ENCODE measurements at regions not wholly inside any gene's neighbourhood (a gene's known extent, or its start where the extent isn't known, plus 50 kb on each side); places are given as distances from the start of the nearest gene placed in this dataset.

- DNase-seq (ENCODE audit: low read depth in 4 of 4, low spot score in 1 of 4): no peak
These were observed 258.8 kb downstream of the RPS24 start for GRCh38 chr10:78292250-78292981.

- DNase-seq (ENCODE audit: low read depth in 4 of 4, low spot score in 1 of 4): no peak
These were observed 259.6 kb downstream of the RPS24 start for GRCh38 chr10:78292982-78293865.

GRCh38 chr10:78295242-78295641 lies 261.6 kb downstream of the RPS24 start:
- no peak for DNase-seq (ENCODE audit: low read depth in 4 of 4, low spot score in 1 of 4)

- DNase-seq (ENCODE audit: low read depth in 4 of 4, low spot score in 1 of 4): no peak
These were observed 263.1 kb downstream of the RPS24 start for GRCh38 chr10:78296785-78297184.

- DNase-seq (ENCODE audit: low read depth in 4 of 4, low spot score in 1 of 4): no peak
These were observed 264.3 kb downstream of the RPS24 start for GRCh38 chr10:78297997-78298396.

GRCh38 chr10:78298835-78299234 lies 265.2 kb downstream of the RPS24 start:
- DNase-seq (ENCODE audit: low read depth in 4 of 4, low spot score in 1 of 4): no peak

- DNase-seq (ENCODE audit: low read depth in 4 of 4, low spot score in 1 of 4): no peak
These were observed 266.3 kb downstream of the RPS24 start for GRCh38 chr10:78299851-78300468.

- DNase-seq (ENCODE audit: low read depth in 4 of 4, low spot score in 1 of 4): no peak
These were observed 266.9 kb downstream of the RPS24 start for GRCh38 chr10:78300526-78300925.

GRCh38 chr10:78301481-78301880 lies 267.8 kb downstream of the RPS24 start:
- DNase-seq (ENCODE audit: low read depth in 4 of 4, low spot score in 1 of 4): no peak

GRCh38 chr10:78301891-78302738 lies 268.5 kb downstream of the RPS24 start:
- DNase-seq (ENCODE audit: low read depth in 4 of 4, low spot score in 1 of 4): no peak

- DNase-seq (ENCODE audit: low read depth in 4 of 4, low spot score in 1 of 4): no peak
These were observed 269.0 kb downstream of the RPS24 start for GRCh38 chr10:78302739-78302988.

GRCh38 chr10:78302989-78303854 lies 269.6 kb downstream of the RPS24 start:
- DNase-seq (ENCODE audit: low read depth in 4 of 4, low spot score in 1 of 4): peak; percentile 85 to 96 (median 94)

GRCh38 chr10:78304091-78305045 lies 270.7 kb downstream of the RPS24 start:
- DNase-seq (ENCODE audit: low read depth in 4 of 4, low spot score in 1 of 4): no peak

- DNase-seq (ENCODE audit: low read depth in 4 of 4, low spot score in 1 of 4): no peak
These were observed 271.6 kb downstream of the RPS24 start for GRCh38 chr10:78305311-78305710.

- no peak for DNase-seq (ENCODE audit: low read depth in 4 of 4, low spot score in 1 of 4)
These were observed 272.7 kb downstream of the RPS24 start for GRCh38 chr10:78306358-78306757.

- no peak for DNase-seq (ENCODE audit: low read depth in 4 of 4, low spot score in 1 of 4)
These were observed 273.9 kb downstream of the RPS24 start for GRCh38 chr10:78307576-78307975.

- DNase-seq (ENCODE audit: low read depth in 4 of 4, low spot score in 1 of 4): no peak
These were observed 276.0 kb downstream of the RPS24 start for GRCh38 chr10:78309536-78310237.

GRCh38 chr10:78310481-78311080 lies 276.9 kb downstream of the RPS24 start:
- DNase-seq (ENCODE audit: low read depth in 4 of 4, low spot score in 1 of 4): no peak
